ENCODE measurements at regions not wholly inside any gene's neighbourhood (a gene's known extent, or its start where the extent isn't known, plus 50 kb on each side); places are given as distances from the start of the nearest gene placed in this dataset.

GRCh38 chr20:55513954-55514353 lies 491.4 kb downstream of the CBLN4 start:
- DNase-seq = no peak
- Histone ChIP-seq H3K9me3 (no peaks in the 10 kb centered on the region), H3K36me3 (no peaks in the 10 kb centered on the region), H3K4me1 (ENCODE audit: insufficient read depth) (no peaks in the 10 kb centered on the region), H3K27me3 (no peaks in the 10 kb centered on the region), H3K4me3 (no peak overlapping the region), H3K27ac (no peak overlapping the region)
- 42 to 58% (median 58%) methylated on average over 4 of the region's 4 CpGs for WGBS, 3 donors
- TF ChIP-seq POLR2A (IDR thresholded peaks at IDR 0.05) = no peak
- TF ChIP-seq CTCF (IDR thresholded peaks at IDR 0.05) = no peak
- TF ChIP-seq EP300 (IDR thresholded peaks at IDR 0.05) = no peak
- intact Hi-C loops (cut with DNase I) = no loop called here

GRCh38 chr20:55500130-55500529 lies 505.2 kb downstream of the CBLN4 start:
- H3K4me1 ChIP-seq (ENCODE audit: insufficient read depth) = no peaks in the 10 kb centered on the region
- no peaks in the 10 kb centered on the region for H3K36me3 ChIP-seq
- H3K9me3 ChIP-seq = no peaks in the 10 kb centered on the region
- WGBS, 3 donors = 78 to 88% (median 84%) methylated on average over 4 of the region's 4 CpGs
- TF ChIP-seq POLR2A (IDR thresholded peaks at IDR 0.05) (no peak), CTCF (IDR thresholded peaks at IDR 0.05) (no peak), EP300 (IDR thresholded peaks at IDR 0.05) (no peak)
- no peak overlapping the region for H3K27ac ChIP-seq
- no peaks in the 10 kb centered on the region for H3K27me3 ChIP-seq
- no peak overlapping the region for H3K4me3 ChIP-seq
- intact Hi-C loops (cut with DNase I) = no loop called here
- DNase-seq = no peak

GRCh38 chr20:55488593-55488992 lies 516.7 kb downstream of the CBLN4 start:
- Histone ChIP-seq H3K9me3 (no peaks in the 10 kb centered on the region), H3K36me3 (no peaks in the 10 kb centered on the region), H3K4me3 (no peak overlapping the region), H3K27ac (no peak overlapping the region), H3K4me1 (ENCODE audit: insufficient read depth) (peaks cover 2% of the 10 kb centered on the region), H3K27me3 (no peaks in the 10 kb centered on the region)
- intact Hi-C loops (cut with DNase I) = no loop called here
- TF ChIP-seq POLR2A (IDR thresholded peaks at IDR 0.05) = no peak
- TF ChIP-seq EP300 (IDR thresholded peaks at IDR 0.05) = no peak
- TF ChIP-seq CTCF (IDR thresholded peaks at IDR 0.05) = no peak
- WGBS, 3 donors = 83 to 93% (median 92%) methylated on average over 1 of the region's 1 CpG
- DNase-seq = no peak

GRCh38 chr20:55478724-55479450 lies 526.4 kb downstream of the CBLN4 start:
- Histone ChIP-seq H3K4me3 (no peak overlapping the region), H3K27me3 (no peaks in the 10 kb centered on the region), H3K36me3 (no peaks in the 10 kb centered on the region), H3K9me3 (no peaks in the 10 kb centered on the region), H3K27ac (no peak overlapping the region), H3K4me1 (ENCODE audit: insufficient read depth) (no peaks in the 10 kb centered on the region)
- TF ChIP-seq EP300 (IDR thresholded peaks at IDR 0.05) (no peak), POLR2A (IDR thresholded peaks at IDR 0.05) (no peak), CTCF (IDR thresholded peaks at IDR 0.05) (no peak)
- 9 to 13% (median 12%) methylated on average over 2 of the region's 2 CpGs for WGBS, 3 donors
- no peak for DNase-seq
- intact Hi-C loops (cut with DNase I) = no loop called here
